Body of pancreas (tissue), 4 donors: ENCODE measurements at regions not wholly inside any gene's neighbourhood (a gene's known extent, or its start where the extent isn't known, plus 50 kb on each side); places are given as distances from the start of the nearest gene placed in this dataset.

Experiments
- ATAC-seq: fragments of 150-250 bp; one replicate; pipeline ENCODE4 v1.9.1; 2016
- DNase-seq, 4 donors: peaks; one replicate each; pipeline ENCODE4 v3.0.0-alpha.2; 2019
- H3K27ac ChIP-seq, 4 donors: fragments of 200-600 bp; sonication (generic); 1 replicate in 3 of 4; 2 replicates in 1 of 4; pipeline versions ENCODE4 v1.5.1 to v1.6.1; 2016 to 2019; ENCODE audit warnings: mild to moderate bottlenecking in 1 of 4, mixed read lengths in 1 of 4, moderate library complexity in 1 of 4
- H3K27me3 ChIP-seq, 2 donors: fragments of 200-600 bp; sonication (generic); one replicate each; pipeline ENCODE4 v1.6.0; 2016; ENCODE audit warnings: mild to moderate bottlenecking in 1 of 2
- H3K36me3 ChIP-seq, 2 donors: fragments of 200-600 bp; sonication (generic); replicated peaks in 1 of 2; 2 replicates each; pipeline ENCODE4 v1.5.1; 2016; ENCODE audit warnings: low read depth in 2 of 2; ENCODE audit not compliant: insufficient read depth in 1 of 2
- H3K4me1 ChIP-seq: fragments of 200-600 bp; sonication (generic); one replicate; pipeline ENCODE4 v1.6.0; 2016
- H3K4me3 ChIP-seq, 2 donors: fragments of 200-600 bp; sonication (generic); 1 replicate in 1 of 2; 2 replicates in 1 of 2; pipeline ENCODE4 v1.5.1; 2016 to 2019
- H3K9me3 ChIP-seq, 3 donors: fragments of 200-600 bp; sonication (generic); 1 replicate in 2 of 3; 2 replicates in 1 of 3; pipeline ENCODE4 v1.5.1; 2016
- CTCF ChIP-seq, 7 experiments: fragments of 450-650 bp in 4 of 7; fragments of 200-600 bp in 3 of 7; sonication (generic) in 3 of 7; IDR thresholded peaks; one replicate each; pipeline ENCODE4 v1.5.1; 2016 to 2019; ENCODE audit warnings: antibody characterized with exemption in 7 of 7
- POLR2A ChIP-seq, 3 donors: fragments of 450-650 bp; IDR thresholded peaks; one replicate each; pipeline ENCODE4 v1.6.1; 2016; ENCODE audit warnings: antibody characterized with exemption in 3 of 3, mild to moderate bottlenecking in 2 of 3
- WGBS, 2 donors: methylation state at CpG; one replicate each; pipeline ENCODE4 v1.1.5; 2017; 5-methylcytosine and 5-hydroxymethylcytosine counted together
- intact Hi-C: fragments of 100-400 bp; cut with DNase I; formaldehyde crosslinking; loops from one replicate; pipeline ENCODE4 v1.15.1; 2023

GRCh38 chrX:122771933-122772332 is 412.1 kb upstream of the GRIA3 start:
- Histone ChIP-seq H3K4me3 (no peak overlapping the region), H3K36me3 (no peaks in the 10 kb centered on the region), H3K27ac (no peak overlapping the region), H3K4me1 (no peaks in the 10 kb centered on the region), H3K9me3 (no peaks in the 10 kb centered on the region), H3K27me3 (no peaks in the 10 kb centered on the region)
- no peak for ATAC-seq
- no peak for TF ChIP-seq POLR2A (IDR thresholded peaks at IDR 0.05)
- TF ChIP-seq CTCF (IDR thresholded peaks at IDR 0.05), result no peak
- DNase-seq, result no peak
- intact Hi-C loops, result no loop called here
- 53 to 67% methylated on average over 4 of the region's 4 CpGs for WGBS, 2 donors

GRCh38 chrX:122777766-122778165 is 406.3 kb upstream of the GRIA3 start:
- H3K9me3 ChIP-seq, result no peaks in the 10 kb centered on the region
- no peak overlapping the region for H3K27ac ChIP-seq
- no peak overlapping the region for H3K4me3 ChIP-seq
- DNase-seq (no peak), ATAC-seq (no peak)
- WGBS, 2 donors, result 39 to 45% methylated on average over 2 to 3 of the region's 3 CpGs
- no peaks in the 10 kb centered on the region for H3K27me3 ChIP-seq
- no peaks in the 10 kb centered on the region for H3K4me1 ChIP-seq
- TF ChIP-seq CTCF (IDR thresholded peaks at IDR 0.05) (no peak), POLR2A (IDR thresholded peaks at IDR 0.05) (no peak)
- no peaks in the 10 kb centered on the region for H3K36me3 ChIP-seq
- intact Hi-C loops, result no loop called here

DNA sequence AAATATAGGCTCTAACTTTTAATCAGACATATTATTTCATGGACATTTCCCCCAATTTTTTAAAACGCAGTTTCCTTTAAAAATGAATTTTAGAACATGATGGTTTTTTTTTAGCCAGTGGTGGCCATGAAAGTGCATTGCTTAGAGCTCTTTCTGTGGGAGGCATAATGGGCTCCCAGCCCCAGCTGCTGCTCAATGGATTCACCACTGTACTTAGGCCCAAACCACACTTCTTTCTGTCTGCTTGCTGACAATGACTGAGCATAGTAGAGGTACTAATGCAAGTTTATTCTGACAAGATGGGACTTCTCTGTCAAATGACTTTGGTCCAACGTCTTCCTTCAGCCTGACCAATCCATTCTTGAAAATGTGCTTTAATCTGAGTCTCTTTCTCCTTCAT is 400.2 kb upstream of the GRIA3 start:
- H3K4me1 ChIP-seq, result no peaks in the 10 kb centered on the region
- H3K9me3 ChIP-seq, result no peaks in the 10 kb centered on the region
- H3K36me3 ChIP-seq, result no peaks in the 10 kb centered on the region
- TF ChIP-seq POLR2A (IDR thresholded peaks at IDR 0.05), result no peak
- no peak for TF ChIP-seq CTCF (IDR thresholded peaks at IDR 0.05)
- ATAC-seq (no peak), DNase-seq (no peak)
- H3K4me3 ChIP-seq, result no peak overlapping the region
- H3K27ac ChIP-seq, result no peak overlapping the region
- intact Hi-C loops, result no loop called here
- 46 to 53% methylated on average over 2 of the region's 2 CpGs for WGBS, 2 donors
- no peaks in the 10 kb centered on the region for H3K27me3 ChIP-seq

DNA sequence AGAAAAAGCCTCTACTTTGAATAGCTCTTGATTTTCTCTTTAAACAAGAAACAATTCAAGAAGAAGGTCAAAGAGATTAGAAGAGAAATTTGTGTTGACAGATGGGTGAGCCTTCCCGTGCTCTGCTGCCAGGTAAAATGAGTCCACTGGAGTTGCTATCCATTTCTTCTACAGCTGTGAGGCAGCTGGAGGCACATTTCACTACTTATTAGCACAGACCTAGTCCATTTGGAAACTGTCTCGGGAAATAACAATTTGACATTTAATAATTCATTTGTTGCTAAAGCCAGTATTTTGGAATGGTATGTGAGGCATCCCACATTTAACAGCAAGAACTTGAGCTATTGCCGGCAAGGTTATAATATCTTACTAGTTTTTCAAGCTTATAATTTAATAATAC is 396.8 kb upstream of the GRIA3 start:
- H3K27ac ChIP-seq, result no peak overlapping the region
- no peak for ATAC-seq
- WGBS, 2 donors, result 36 to 47% methylated on average over 3 of the region's 3 CpGs
- no peaks in the 10 kb centered on the region for H3K27me3 ChIP-seq
- intact Hi-C loops, result no loop called here
- H3K9me3 ChIP-seq, result no peaks in the 10 kb centered on the region
- H3K4me3 ChIP-seq, result no peak overlapping the region
- TF ChIP-seq POLR2A (IDR thresholded peaks at IDR 0.05) (no peak), CTCF (IDR thresholded peaks at IDR 0.05) (no peak)
- no peaks in the 10 kb centered on the region for H3K36me3 ChIP-seq
- no peaks in the 10 kb centered on the region for H3K4me1 ChIP-seq
- no peak for DNase-seq

DNA sequence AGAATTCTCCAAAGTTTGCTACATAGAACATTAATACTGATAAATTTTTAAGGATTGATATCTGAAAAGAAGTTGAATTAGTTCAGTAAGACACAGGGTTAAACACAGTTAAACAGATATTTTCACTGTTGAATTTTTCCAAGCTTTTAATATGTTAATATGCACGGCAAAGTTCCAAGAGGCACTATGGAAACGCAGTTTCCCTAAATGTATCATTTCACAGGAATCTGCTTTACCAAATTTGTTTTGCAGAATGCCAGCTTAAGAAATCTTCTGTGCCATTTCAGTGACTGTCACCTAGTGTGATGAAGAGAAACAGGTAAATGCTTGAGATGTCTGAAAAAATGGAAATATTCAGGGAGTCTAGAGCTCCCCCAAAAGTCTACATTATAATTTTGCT is 395.9 kb upstream of the GRIA3 start:
- no peaks in the 10 kb centered on the region for H3K4me1 ChIP-seq
- no peak for DNase-seq
- no peak for ATAC-seq
- no peaks in the 10 kb centered on the region for H3K27me3 ChIP-seq
- no peak overlapping the region for H3K27ac ChIP-seq
- 67 to 70% methylated on average over 2 of the region's 2 CpGs for WGBS, 2 donors
- H3K36me3 ChIP-seq, result no peaks in the 10 kb centered on the region
- no peak overlapping the region for H3K4me3 ChIP-seq
- intact Hi-C loops, result no loop called here
- no peaks in the 10 kb centered on the region for H3K9me3 ChIP-seq
- TF ChIP-seq CTCF (IDR thresholded peaks at IDR 0.05) (no peak), POLR2A (IDR thresholded peaks at IDR 0.05) (no peak)
